ENCODE measurements at regions not wholly inside any gene's neighbourhood (a gene's known extent, or its start where the extent isn't known, plus 50 kb on each side); places are given as distances from the start of the nearest gene placed in this dataset.

GRCh38 chr5:10065428-10066000, 184.2 kb downstream of the ATPSCKMT start:
- no peak for TF ChIP-seq CTCF (IDR thresholded peaks at IDR 0.05; ENCODE audit: poor library complexity, severe bottlenecking)
- TF ChIP-seq POLR2AphosphoS5 (IDR thresholded peaks at IDR 0.05): no peak
- TF ChIP-seq EZH2 (IDR thresholded peaks at IDR 0.05; ENCODE audit: borderline replicate concordance, insufficient read depth, low read length, poor library complexity, severe bottlenecking): no peak
- TF ChIP-seq EP300 (conservative IDR thresholded peaks at IDR 0.05; ENCODE audit: poor library complexity, severe bottlenecking): no peak
- no peak for TF ChIP-seq TAF1 (IDR thresholded peaks at IDR 0.05; ENCODE audit: low read depth)
- no peak for TF ChIP-seq SMC3 (conservative IDR thresholded peaks at IDR 0.05; ENCODE audit: poor library complexity)
- no peak for TF ChIP-seq REST (IDR thresholded peaks at IDR 0.05; ENCODE audit: borderline replicate concordance)

Data from neural cell (in vitro differentiated cells).